Smooth muscle cell (in vitro differentiated cells): ENCODE measurements at regions not wholly inside any gene's neighbourhood (a gene's known extent, or its start where the extent isn't known, plus 50 kb on each side); places are given as distances from the start of the nearest gene placed in this dataset.

Source experiments
- DNase-seq: peaks from one replicate; lab custom pipeline; 2025; ENCODE audit not compliant: unreplicated experiment; lab: John Stamatoyannopoulos, UW
- H2AFZ ChIP-seq: fragments of 200-600 bp; sonication (generic); 2 replicates; pipeline ENCODE4 v1.6.0; 2016; ENCODE audit warnings: antibody characterized with exemption, low read depth, mild to moderate bottlenecking
- H3F3A ChIP-seq: fragments of 200-600 bp; sonication (generic); 2 replicates; pipeline ENCODE4 v1.6.0; 2017; ENCODE audit warnings: antibody characterized with exemption, low read depth
- H3K27ac ChIP-seq: fragments of 200-600 bp; sonication (generic); 2 replicates; pipeline ENCODE4 v1.5.1; 2016; ENCODE audit warnings: low read depth, mild to moderate bottlenecking
- H3K27me3 ChIP-seq: fragments of 200-600 bp; sonication (generic); 2 replicates; pipeline ENCODE4 v1.6.1; 2016; ENCODE audit warnings: low read depth, mild to moderate bottlenecking
- H3K36me3 ChIP-seq: fragments of 200-600 bp; sonication (generic); 2 replicates; pipeline ENCODE4 v1.5.1; 2016; ENCODE audit warnings: low read depth
- H3K4me1 ChIP-seq: fragments of 200-600 bp; sonication (generic); 2 replicates; pipeline ENCODE4 v1.5.1; 2016; ENCODE audit warnings: low read depth
- H3K4me2 ChIP-seq: fragments of 200-600 bp; sonication (generic); 2 replicates; pipeline ENCODE4 v1.6.0; 2016; ENCODE audit warnings: mild to moderate bottlenecking
- H3K4me3 ChIP-seq: fragments of 200-600 bp; sonication (generic); 2 replicates; pipeline ENCODE4 v1.5.1; 2016; ENCODE audit warnings: mild to moderate bottlenecking
- H3K79me2 ChIP-seq: fragments of 200-600 bp; sonication (generic); 2 replicates; pipeline ENCODE4 v1.6.0; 2016; ENCODE audit warnings: low read depth, mild to moderate bottlenecking
- H3K9ac ChIP-seq: fragments of 200-600 bp; sonication (generic); 2 replicates; pipeline ENCODE4 v1.6.0; 2016; ENCODE audit warnings: low read depth
- H3K9me3 ChIP-seq: fragments of 200-600 bp; sonication (generic); replicated peaks from 2 replicates; pipeline ENCODE4 v1.5.1; 2016; ENCODE audit warnings: low read depth
- H4K20me1 ChIP-seq: fragments of 200-600 bp; sonication (generic); 2 replicates; pipeline ENCODE4 v1.6.0; 2016; ENCODE audit warnings: low read depth
- WGBS: methylation state at CpG from one replicate; pipeline ENCODE4 v1.1.7; 2016; ENCODE audit warnings: low lambda C conversion rate; 5-methylcytosine and 5-hydroxymethylcytosine counted together
- TF ChIP-seq, protein P1 (sequence below): fragments of 200-600 bp; sonication (generic); IDR thresholded peaks from 2 replicates; pipeline ENCODE4 v1.5.1; 2017; ENCODE audit warnings: borderline replicate concordance, mild to moderate bottlenecking, antibody characterized with exemption; ENCODE audit not compliant: insufficient read depth, poor library complexity, severe bottlenecking

DNA sequence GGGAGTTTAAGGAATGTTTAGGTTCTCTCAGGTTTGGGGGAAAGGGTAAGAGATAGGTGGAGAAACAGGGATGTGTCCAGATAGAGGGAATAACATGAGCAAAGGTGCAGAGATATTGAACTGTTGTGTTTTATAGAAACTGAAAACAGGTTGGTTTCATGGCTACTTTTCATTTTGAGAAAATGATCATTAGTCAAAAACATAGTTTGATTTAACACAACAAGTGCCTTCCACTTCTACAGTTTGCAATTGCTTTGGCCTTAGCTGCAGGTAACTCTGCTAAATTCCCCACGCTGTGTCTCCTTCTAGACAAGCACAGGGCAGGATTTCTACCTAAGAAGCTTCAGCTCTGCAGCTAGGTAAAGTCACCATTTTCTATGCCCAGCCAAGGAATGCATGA, 124.9 kb downstream of the RGS2 start:
- no peaks in the 10 kb centered on the region for H4K20me1 ChIP-seq
- DNase-seq: no peak
- H3K27ac ChIP-seq: no peak overlapping the region
- H3K27me3 ChIP-seq: no peaks in the 10 kb centered on the region
- H3K9ac ChIP-seq: no peak overlapping the region
- H3K4me1 ChIP-seq: no peaks in the 10 kb centered on the region
- TF ChIP-seq, protein P1, sequence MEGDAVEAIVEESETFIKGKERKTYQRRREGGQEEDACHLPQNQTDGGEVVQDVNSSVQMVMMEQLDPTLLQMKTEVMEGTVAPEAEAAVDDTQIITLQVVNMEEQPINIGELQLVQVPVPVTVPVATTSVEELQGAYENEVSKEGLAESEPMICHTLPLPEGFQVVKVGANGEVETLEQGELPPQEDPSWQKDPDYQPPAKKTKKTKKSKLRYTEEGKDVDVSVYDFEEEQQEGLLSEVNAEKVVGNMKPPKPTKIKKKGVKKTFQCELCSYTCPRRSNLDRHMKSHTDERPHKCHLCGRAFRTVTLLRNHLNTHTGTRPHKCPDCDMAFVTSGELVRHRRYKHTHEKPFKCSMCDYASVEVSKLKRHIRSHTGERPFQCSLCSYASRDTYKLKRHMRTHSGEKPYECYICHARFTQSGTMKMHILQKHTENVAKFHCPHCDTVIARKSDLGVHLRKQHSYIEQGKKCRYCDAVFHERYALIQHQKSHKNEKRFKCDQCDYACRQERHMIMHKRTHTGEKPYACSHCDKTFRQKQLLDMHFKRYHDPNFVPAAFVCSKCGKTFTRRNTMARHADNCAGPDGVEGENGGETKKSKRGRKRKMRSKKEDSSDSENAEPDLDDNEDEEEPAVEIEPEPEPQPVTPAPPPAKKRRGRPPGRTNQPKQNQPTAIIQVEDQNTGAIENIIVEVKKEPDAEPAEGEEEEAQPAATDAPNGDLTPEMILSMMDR: no peak
- no peak overlapping the region for H3K4me3 ChIP-seq
- no peak overlapping the region for H2AFZ ChIP-seq
- H3K79me2 ChIP-seq: no peaks in the 10 kb centered on the region
- H3K4me2 ChIP-seq: no peak overlapping the region
- no peaks in the 10 kb centered on the region for H3F3A ChIP-seq
- no peaks in the 10 kb centered on the region for H3K9me3 ChIP-seq
- H3K36me3 ChIP-seq: no peaks in the 10 kb centered on the region
- WGBS: 95% methylated on average over 1 of the region's 1 CpG

DNA sequence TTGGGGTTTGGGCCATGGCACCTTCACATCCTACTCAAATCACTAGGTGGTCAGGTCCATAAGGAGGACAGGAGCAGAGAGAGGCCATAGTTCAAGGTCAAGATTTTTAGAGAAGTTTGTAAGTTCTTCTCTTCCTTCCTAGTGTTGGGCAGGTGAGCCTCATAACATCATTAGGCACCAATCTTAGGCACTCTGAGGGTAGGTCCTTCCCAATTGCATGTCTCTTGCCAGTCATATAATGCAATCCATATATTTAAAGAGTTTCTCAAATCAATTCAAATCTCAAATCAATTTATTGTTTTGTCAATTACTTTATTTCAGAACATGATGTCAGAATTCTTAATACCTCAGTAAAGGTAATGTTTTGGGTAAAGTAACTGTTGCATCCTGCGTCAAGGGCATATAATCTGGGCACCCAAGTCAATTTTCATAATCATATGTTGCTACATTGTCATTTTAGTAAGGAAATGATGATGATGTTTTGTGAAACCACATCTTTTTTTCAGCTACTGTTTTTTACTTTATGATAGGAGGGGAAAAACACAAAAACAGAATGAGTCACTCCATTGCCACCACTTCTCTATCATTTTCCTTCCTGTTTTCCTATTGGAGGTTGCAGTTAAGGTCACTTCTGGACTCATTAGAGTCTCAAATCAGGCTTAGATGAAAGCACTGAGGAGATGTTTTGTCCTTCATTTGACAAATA, 122.7 kb downstream of the UCHL5 start:
- TF ChIP-seq, protein P1: no peak
- Histone ChIP-seq H3F3A (no peaks in the 10 kb centered on the region), H3K9me3 (no peaks in the 10 kb centered on the region), H4K20me1 (no peaks in the 10 kb centered on the region), H3K79me2 (no peaks in the 10 kb centered on the region), H3K27ac (no peak overlapping the region), H3K27me3 (no peaks in the 10 kb centered on the region), H3K4me2 (no peak overlapping the region), H3K9ac (no peak overlapping the region), H3K4me1 (no peaks in the 10 kb centered on the region), H2AFZ (no peak overlapping the region), H3K4me3 (no peak overlapping the region), H3K36me3 (no peaks in the 10 kb centered on the region)
- DNase-seq: no peak
- WGBS: 92% methylated on average over 1 of the region's 1 CpG

DNA sequence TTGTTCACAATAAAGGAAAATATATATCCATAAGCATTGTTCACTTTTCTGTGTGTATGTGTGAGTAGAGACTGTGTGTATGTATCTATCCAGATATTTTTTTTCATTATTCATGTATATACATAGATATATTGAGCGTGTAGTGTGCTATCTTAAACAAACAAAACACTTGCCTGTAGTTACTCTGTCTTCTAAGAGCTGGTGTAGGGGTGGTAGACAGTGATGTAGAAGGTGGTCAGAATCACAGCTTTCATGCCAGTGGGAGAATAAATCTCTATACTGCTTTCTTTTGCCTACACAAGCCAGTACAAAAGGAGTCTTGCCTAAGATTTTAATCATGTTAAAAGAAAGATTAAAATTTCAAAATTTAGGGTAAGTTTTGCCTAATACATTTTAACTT, 122.0 kb downstream of the UCHL5 start:
- no peaks in the 10 kb centered on the region for H3F3A ChIP-seq
- H3K4me2 ChIP-seq: no peak overlapping the region
- DNase-seq: no peak
- H3K9ac ChIP-seq: no peak overlapping the region
- 81% methylated on average over 1 of the region's 1 CpG for WGBS
- H3K36me3 ChIP-seq: no peaks in the 10 kb centered on the region
- H2AFZ ChIP-seq: no peak overlapping the region
- H4K20me1 ChIP-seq: no peaks in the 10 kb centered on the region
- TF ChIP-seq, protein P1: no peak
- no peaks in the 10 kb centered on the region for H3K27me3 ChIP-seq
- H3K4me1 ChIP-seq: no peaks in the 10 kb centered on the region
- H3K79me2 ChIP-seq: no peaks in the 10 kb centered on the region
- H3K27ac ChIP-seq: no peak overlapping the region
- no peaks in the 10 kb centered on the region for H3K9me3 ChIP-seq
- no peak overlapping the region for H3K4me3 ChIP-seq

DNA sequence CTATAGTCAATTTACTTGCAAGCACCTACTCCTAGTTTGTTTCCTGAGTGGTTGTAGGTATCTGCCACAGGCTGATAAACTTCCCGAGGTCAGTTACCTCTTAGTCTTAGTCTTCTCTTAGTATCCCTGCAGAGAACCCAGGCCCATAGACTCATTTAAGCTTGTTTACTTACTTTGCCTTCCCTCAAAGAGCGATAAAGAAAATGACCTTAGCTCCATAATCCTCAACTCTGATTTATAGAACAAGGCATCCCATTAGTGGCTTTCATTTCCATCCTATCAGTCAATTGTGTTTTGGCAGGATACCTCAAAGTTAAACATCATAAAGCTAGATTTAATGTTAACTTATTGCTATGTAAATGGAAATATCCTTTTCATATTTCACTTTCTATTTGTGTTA, 119.7 kb downstream of the UCHL5 start:
- 54% methylated on average over 2 of the region's 2 CpGs for WGBS
- H3K36me3 ChIP-seq: no peaks in the 10 kb centered on the region
- H3K4me1 ChIP-seq: no peaks in the 10 kb centered on the region
- no peak overlapping the region for H3K4me2 ChIP-seq
- no peak overlapping the region for H3K27ac ChIP-seq
- TF ChIP-seq, protein P1: no peak
- H2AFZ ChIP-seq: no peak overlapping the region
- H3K9ac ChIP-seq: no peak overlapping the region
- H3F3A ChIP-seq: no peaks in the 10 kb centered on the region
- no peak for DNase-seq
- H3K4me3 ChIP-seq: no peak overlapping the region
- H4K20me1 ChIP-seq: no peaks in the 10 kb centered on the region
- H3K79me2 ChIP-seq: no peaks in the 10 kb centered on the region
- H3K9me3 ChIP-seq: no peaks in the 10 kb centered on the region
- H3K27me3 ChIP-seq: no peaks in the 10 kb centered on the region
